GM19468 (cell line): ENCODE measurements at regions not wholly inside any gene's neighbourhood (a gene's known extent, or its start where the extent isn't known, plus 50 kb on each side); places are given as distances from the start of the nearest gene placed in this dataset.

Source experiments
- ATAC-seq: cut with Tn5 transposase; IDR thresholded peaks from one replicate; pipeline ENCODE4 v1.9.1; 2021; ENCODE audit warnings: mild to moderate bottlenecking, moderate library complexity, moderate number of reproducible peaks; ENCODE audit not compliant: unreplicated experiment; ENCODE audit errors: extremely low read depth

- ATAC-seq = no peak
Observed at GRCh38 chr3:102136183-102136582, 286.9 kb downstream of the NFKBIZ start.

GRCh38 chr3:102140116-102140515, 290.8 kb downstream of the NFKBIZ start:
- ATAC-seq = no peak

DNA sequence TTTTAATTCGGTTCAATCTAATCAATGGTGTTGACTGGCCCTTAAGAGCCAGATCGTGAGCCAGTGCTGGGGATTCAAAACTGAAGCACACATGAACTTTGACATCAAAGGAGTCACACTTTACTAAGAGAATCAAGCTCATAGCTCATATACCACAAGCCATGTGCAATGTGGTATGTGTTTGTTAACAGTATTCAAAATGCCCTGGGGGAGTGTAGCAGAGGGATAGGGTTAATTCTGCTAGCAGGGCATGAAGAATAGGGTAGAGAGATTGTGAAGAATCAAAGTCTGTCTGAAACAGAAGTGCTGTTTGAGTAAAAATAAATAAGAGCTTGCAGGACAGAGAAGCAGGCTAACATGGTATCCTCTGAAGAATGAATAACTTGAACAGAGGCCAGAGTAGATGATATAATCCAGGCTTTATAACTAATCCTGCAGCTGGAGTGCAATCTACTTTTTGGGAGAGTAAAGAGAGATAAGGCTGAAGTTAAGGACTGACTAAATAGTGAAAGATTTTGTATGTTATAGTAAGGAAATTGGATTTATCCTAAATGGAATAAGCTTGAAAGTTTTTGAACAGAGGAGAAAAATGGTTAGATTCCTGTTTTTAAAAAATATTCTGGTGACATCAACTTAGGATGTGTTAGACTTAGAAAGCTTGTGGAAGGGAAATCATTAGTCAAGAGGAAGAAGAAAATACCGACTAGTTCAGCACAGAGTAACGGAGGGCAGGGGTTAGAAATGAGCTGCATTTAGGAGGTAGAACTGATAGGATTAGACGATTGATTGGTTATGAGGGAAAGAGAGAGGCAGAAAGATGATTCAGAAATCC, 292.0 kb downstream of the NFKBIZ start:
- no peak for ATAC-seq

- ATAC-seq = no peak
Observed at GRCh38 chr3:102141928-102142239, 292.6 kb downstream of the NFKBIZ start.

- ATAC-seq = no peak
Observed at GRCh38 chr3:102142379-102143060, 292.3 kb upstream of the ZPLD1 start.

GRCh38 chr3:102143536-102143935, 291.3 kb upstream of the ZPLD1 start:
- no peak for ATAC-seq

DNA sequence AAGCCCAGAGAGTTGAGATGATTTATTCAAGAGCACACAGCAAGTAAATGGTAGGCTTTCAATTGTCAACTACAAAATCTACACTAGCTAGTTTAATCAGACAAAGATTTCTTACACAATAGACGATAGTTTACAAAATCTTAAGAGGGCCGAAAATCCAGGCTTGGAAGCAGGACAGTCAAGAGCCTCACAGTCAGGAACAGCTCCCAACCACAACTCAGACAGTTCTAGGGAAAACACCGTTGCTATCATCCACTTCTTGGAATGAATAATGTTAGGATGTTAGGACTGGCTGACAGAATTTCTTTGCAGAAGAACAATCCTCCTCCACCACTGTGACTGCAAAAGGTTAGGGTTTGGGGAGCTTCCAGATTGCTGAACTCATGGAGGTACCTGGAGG, 290.8 kb upstream of the ZPLD1 start:
- no peak for ATAC-seq

GRCh38 chr3:102148598-102149337, 286.0 kb upstream of the ZPLD1 start:
- ATAC-seq = no peak

DNA sequence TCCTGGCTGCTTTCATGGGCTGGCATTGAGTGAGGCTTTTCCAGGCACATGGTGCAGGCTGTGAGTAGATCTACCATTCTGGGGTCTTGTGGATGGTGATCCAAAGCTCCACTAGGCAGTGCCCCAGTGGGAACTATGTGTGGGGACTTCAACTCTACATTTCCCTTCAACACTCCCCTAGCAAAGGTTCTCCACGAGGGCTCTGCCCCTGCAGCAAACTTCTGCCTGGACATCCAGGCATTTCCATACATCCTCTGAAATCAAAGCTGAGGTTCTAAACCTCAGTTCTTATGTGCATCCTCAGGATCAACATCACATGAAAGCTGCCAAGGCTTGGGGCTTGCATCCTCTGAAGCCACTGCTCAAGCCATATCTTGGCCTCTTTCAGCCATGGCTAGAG, 282.9 kb upstream of the ZPLD1 start:
- no peak for ATAC-seq

- no peak for ATAC-seq
Observed at GRCh38 chr3:102156426-102156825, 278.4 kb upstream of the ZPLD1 start.

- no peak for ATAC-seq
Observed at GRCh38 chr3:102158080-102158740, 276.6 kb upstream of the ZPLD1 start.

GRCh38 chr3:102159810-102160451, 274.9 kb upstream of the ZPLD1 start:
- peak; percentile 33 for ATAC-seq

- no peak for ATAC-seq
Observed at GRCh38 chr3:102161384-102162006, 273.3 kb upstream of the ZPLD1 start.

- ATAC-seq = no peak
Observed at GRCh38 chr3:102162251-102162650, 272.6 kb upstream of the ZPLD1 start.

GRCh38 chr3:102163039-102163817, 271.6 kb upstream of the ZPLD1 start:
- ATAC-seq = no peak

GRCh38 chr3:102163818-102164154, 271.0 kb upstream of the ZPLD1 start:
- ATAC-seq = no peak

- no peak for ATAC-seq
Observed at GRCh38 chr3:102165367-102165766, 269.4 kb upstream of the ZPLD1 start.

DNA sequence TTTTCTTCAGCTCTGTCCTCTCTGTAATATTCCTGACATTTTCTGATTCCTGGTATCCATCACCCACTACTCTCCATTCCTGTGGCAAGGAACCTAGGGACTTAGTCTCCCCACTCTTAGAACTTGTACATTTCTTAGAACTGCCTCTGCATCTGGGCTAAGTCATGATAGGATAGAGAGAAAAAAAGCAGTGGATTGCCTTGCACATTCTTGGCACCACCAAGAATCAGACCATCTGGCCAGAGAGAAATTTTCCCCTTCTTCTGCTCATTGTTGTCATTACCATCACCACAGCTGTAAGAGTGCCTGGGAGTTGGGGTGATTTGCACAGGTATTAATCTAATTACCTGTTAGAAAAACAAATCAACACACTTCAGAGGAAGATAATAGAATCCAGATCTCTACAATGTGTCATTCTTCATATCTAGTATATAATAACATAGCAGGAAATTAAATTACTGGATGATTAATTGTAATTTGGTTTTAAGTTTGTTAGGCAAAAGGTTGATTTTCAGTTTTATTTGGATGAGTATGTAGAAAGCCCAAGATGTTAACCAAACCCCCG, 264.8 kb upstream of the ZPLD1 start:
- ATAC-seq = no peak

DNA sequence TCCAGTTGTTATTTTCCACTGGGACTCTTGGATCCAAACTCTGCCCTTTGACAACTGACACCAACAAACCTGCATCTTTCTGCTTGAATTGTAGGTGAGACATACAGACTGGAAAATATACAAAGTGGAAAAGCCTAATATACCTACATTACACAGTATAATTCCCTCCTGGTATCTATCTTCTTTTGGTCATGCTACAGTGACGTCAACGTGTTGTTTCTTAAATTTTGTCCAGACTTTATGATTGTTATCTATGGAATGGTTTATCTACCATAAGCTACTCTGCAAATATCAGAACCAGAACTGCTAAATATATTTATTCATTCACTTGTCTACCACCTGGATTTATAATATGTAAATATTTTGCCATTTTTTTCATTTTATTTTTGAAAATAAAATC, 264.3 kb upstream of the ZPLD1 start:
- ATAC-seq = no peak
